HG03378 (cell line): ENCODE measurements at regions not wholly inside any gene's neighbourhood (a gene's known extent, or its start where the extent isn't known, plus 50 kb on each side); places are given as distances from the start of the nearest gene placed in this dataset.
A peak's percentile ranks its signal among the peaks of the same experiment; 100 is the strongest.
"Not testable (repeated sequence)": the region's sequence is repeated elsewhere in the genome, so short reads cannot be mapped to it uniquely, and the experiment has no call there.

Experiments used
- ATAC-seq: cut with Tn5 transposase; IDR thresholded peaks from one replicate; pipeline ENCODE4 v1.9.1; 2021; ENCODE audit warnings: mild to moderate bottlenecking, moderate library complexity; ENCODE audit not compliant: unreplicated experiment

GRCh38 chr3:40878464-40878905, 320.8 kb upstream of the CTNNB1 start:
- no peak for ATAC-seq

GRCh38 chr3:40885430-40885829, 313.9 kb upstream of the CTNNB1 start:
- no peak for ATAC-seq

- no peak for ATAC-seq
Measured at GRCh38 chr3:40886660-40887425, 312.5 kb upstream of the CTNNB1 start.

DNA sequence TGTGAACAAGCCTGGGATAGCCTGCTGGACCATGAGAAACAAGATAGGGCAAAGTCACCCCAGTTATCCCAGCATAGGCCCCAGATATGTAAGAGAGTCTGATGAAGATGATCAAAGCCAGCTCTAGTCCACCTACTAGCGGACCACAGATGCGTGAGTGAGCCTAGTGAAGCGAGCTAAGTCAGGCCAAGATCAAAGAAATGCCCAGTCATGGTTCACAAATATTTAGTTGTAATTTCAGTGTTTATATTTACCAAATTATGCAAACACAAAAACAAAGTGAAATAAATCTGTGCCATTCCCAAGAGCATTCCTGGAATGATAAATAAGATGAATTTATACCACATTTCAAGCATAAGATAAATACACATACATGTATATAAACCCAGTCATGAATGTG, 308.1 kb upstream of the CTNNB1 start:
- no peak for ATAC-seq

DNA sequence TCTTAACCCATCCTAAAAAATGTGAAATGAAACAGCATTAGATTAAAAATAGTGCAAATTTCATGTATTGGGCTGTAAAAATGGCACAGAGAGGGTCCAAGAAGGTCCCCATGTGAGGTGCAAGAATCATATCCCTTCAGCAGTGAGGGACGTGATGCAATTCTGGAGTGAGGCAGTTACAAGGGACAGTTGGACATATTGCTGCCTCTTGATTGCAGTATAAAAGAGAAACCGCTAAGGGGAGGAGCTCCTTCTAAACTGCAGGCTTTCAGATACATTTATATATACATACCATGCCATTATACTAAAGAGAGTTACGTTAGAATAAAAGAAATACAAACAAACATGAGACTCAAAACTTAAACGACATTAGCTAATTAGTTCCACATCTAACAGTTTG, 304.2 kb upstream of the CTNNB1 start:
- no peak for ATAC-seq

DNA sequence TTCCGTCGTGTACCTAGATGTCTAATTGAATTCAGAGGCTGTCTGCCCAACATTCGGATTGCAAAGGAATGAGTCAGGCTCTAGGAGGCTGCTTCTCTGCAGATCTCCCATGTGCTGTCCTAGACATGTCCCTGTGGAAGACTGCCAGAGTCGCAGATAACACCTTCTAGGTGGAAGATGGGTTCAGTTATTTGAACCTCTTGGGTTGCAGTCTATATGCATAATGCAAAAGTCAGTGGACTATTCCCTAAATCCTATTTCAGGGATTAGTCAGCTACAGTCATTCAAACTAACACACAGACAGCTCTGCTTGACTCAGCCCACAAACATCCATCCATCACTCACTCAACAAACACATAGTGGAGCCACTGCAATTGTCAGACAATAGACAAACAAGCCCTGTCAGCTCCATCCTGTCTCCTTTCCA, 300.0 kb upstream of the CTNNB1 start:
- ATAC-seq: no peak

GRCh38 chr3:40901298-40901697, 298.0 kb upstream of the CTNNB1 start:
- ATAC-seq: no peak

GRCh38 chr3:40901796-40902195, 297.5 kb upstream of the CTNNB1 start:
- no peak for ATAC-seq

DNA sequence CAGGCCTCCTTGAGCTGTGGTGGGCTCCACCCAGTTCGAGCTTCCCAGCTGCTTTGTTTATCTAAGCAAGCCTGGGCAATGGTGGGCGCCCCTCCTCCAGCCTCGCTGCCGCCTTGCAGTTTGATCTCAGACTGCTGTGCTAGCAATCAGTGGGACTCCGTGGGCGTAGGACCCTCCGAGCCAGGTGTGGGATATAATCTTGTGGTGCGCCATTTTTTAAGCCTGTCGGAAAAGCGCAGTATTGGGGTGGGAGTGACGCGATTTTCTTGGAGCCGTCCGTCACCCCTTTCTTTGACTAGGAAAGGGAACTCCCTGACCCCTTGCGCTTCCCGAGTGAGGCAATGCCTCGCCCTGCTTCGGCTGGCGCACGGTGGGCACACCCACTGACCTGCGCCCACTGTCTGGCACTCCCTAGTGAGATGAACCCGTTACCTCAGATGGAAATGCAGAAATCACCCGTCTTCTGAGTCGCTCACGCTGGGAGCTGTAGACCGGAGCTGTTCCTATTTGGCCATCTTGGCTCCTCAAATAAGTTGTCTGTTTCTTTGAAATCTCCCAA, 291.3 kb upstream of the CTNNB1 start:
- not testable (repeated sequence) for ATAC-seq

DNA sequence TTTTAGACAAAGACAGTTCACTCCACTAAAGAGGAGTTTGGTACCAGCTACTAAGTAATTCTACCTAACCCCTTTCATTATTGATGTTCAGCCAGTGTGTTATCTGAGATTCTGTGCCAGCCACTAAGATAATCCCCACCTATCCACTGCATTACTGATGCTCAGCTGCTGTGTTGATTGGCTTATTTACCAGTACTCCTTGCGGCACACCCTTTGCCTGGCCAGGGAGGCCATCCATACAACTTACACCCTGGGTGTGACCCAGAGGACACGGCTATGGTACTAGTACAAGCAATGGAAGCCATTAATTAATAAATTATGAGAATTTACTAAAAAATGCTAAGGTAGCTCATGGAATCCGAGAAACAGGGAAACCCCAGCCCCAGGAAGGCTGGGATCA, 290.7 kb upstream of the CTNNB1 start:
- ATAC-seq: no peak

GRCh38 chr3:40911264-40911663, 288.0 kb upstream of the CTNNB1 start:
- no peak for ATAC-seq

DNA sequence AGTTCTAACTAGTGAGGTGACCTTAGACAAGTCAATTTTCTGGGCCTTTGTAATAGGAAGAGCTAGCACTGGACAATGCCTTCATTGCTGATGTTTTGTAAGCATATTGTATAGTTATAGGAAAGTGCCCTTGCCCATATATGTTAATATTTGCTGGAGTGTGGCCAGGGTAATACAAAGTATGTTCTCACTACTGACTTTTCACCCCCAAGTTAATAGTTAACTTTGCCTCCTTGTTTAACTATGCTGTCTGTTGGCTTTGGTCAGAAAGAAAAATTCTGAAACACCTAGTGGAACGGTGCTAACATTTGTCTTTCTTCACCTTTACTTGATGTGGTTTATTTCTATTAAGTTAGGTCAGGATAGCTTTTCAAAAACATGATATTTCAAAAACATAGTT, 287.4 kb upstream of the CTNNB1 start:
- peak; percentile 77 for ATAC-seq

GRCh38 chr3:40912461-40912860, 286.8 kb upstream of the CTNNB1 start:
- no peak for ATAC-seq

DNA sequence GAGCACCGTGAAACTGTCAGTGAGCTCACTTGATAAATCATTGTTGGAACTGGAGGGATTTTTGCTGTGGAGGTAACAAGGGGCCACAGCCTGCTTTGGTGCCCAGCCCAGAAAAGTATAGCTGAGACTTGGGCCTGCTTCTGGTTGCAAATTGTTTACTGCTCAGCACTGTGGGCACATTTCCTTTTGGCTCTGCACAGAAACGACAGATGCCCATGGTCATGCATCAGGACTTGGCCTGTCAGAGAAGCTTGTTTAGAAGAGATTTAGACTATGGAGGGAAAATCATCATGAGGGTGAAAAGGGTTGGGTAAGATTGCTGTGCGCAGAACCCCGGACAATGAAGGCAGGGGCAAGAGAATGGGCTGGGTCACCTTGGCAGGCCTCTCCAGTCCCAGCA, 286.1 kb upstream of the CTNNB1 start:
- no peak for ATAC-seq

DNA sequence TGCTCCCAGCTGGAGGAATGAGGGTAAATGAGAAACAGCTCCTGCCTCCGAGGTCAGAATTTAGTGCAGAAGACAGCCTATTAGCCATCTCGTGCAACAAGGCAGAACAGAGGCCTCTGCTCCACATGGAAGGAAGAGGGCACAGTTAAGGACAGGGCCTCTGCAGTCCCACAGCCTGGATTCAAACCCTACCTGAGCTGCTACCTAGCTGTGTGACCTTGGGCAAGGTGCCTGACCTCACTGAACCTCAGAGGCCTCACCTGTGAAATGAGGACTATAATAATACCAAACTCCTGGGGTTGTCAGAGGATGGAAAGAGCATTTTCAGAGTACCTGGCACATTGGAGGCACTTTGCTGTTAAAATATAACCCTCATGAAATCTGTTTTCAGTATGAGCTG, 285.7 kb upstream of the CTNNB1 start:
- no peak for ATAC-seq

DNA sequence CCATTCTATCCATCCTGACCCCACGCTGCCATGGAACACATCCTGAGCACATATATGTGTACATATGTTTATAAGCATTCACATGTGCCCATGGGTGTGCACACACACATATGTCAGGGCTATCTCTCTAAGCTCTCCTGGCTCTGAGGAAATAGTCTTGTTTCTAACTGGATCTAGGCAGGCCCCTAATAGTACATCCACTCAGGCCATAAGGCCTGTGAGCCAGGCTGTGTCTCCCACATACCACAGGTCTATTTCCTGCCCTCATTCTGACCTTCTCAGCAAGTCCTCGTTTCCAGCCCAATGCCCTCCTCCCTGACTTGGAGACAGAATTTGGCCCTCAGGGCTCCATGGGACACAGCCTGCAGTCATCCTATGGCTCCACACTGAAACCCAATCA, 284.8 kb upstream of the CTNNB1 start:
- no peak for ATAC-seq

DNA sequence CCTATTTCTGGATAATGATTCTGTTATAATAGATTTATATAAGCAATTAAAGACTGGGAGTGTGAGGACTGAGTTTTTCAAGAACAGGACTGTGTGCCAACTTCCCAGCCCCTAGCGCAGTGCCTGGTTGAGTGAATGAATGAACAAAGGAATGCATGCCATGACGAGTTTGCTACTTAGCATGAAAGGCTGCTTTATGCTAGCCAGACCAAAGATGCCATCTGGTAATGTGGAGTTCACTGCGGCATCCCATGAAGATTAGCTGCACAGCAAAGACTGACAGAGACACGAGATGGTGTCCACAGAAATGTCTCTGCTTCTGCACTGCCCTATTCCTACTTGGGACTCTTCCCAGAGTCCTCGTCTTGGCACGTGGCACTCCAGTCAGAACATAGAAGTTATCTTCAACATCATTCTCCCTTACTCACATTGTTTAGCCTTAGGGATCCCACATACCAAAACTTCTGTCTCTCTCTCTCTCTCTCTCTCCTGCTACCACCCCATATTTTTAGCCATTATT, 283.9 kb upstream of the CTNNB1 start:
- ATAC-seq: no peak

GRCh38 chr3:40920041-40920440, 279.3 kb upstream of the CTNNB1 start:
- no peak for ATAC-seq

DNA sequence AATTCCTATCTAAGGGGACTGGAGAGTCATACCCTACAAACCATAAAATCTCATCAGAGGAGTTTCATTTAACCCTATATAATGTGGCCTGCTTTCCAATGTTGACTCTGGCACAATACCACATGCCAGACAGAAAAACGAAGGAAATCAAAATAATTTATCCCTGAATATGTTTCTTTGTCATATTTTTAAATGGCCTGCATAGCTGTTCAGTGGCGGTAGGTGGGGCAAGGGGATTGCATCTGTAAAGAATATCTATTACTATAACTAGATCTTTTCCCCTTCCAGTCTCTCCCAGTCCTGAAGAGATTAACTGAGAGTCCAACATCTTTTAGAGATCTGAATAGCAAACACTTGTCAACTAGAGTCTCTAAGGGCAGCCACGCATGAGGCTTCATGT, 278.1 kb upstream of the CTNNB1 start:
- no peak for ATAC-seq

DNA sequence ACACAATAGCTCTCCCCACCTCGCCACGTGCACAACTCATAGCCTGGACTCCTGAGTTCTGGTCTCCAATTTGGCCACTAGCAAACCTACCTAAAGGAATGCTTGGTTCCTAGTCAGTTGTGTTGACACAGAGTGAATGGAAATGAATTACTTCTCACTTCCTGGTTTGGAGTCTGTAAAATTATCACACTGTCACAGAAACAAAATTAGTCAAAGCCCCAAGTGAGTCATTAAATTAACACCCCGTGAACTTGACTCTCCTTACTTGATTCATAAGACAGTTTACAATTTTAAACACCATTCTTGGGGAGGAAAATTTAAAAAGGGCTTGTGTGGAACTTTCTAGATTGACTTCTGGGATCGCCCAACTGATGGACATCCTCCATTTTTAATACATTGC, 276.2 kb upstream of the CTNNB1 start:
- no peak for ATAC-seq

DNA sequence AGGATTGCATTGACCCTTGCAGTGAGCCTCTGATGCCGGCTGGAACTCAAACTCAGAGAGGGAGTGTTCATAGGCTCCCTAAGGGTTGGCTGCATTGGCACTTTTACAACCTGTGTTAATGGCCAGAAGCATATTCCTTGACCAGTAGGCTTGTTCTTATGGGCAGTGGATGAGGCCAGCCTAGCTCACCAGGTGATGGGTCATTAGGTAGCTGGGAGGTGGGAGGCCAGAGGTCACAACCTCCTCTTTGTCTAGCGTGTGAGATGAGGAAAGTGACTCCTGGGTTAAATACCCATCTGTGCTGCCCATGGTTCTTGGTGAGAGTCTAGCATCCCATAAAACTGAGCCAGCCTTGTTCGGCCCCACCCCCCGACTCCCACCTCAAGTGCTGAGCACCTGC, 275.7 kb upstream of the CTNNB1 start:
- ATAC-seq: no peak

DNA sequence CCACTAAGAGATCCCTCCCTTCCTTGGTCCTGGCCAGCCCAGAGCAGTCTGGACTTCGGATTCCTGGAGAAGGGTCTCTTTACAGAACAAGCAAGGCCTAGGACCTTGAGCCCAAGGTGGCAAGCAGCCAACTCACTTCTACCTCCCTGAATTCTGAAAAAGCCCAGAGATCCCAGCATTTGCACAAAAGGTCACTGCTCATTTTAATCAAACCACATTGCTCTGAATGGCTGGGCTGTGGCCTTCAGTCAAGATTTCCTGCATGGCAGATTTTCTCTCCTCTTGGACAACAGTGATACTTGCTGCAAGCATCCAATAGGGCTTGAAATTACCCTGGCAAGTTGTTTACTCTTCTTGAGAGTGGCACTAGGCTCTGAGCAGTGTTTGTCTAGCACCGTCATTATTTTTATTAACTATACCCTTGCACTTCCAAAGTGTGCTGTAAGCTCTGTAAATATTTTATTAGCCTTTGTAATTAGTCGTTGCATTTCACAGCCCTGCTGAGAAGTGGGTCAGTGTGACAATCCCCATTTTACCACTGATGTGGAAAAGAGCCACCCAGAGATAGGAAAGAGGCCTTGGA, 274.7 kb upstream of the CTNNB1 start:
- no peak for ATAC-seq
